Mammary epithelial cell (primary cell): ENCODE measurements at regions not wholly inside any gene's neighbourhood (a gene's known extent, or its start where the extent isn't known, plus 50 kb on each side); places are given as distances from the start of the nearest gene placed in this dataset.

ENCODE experiments used
- EZH2 ChIP-seq: IDR thresholded peaks from 2 replicates; pipeline ENCODE4 v1.6.1; 2012; ENCODE audit warnings: low read length, inconsistent platforms, borderline replicate concordance
- TF ChIP-seq, protein P1 (sequence below), 2 donors: IDR thresholded peaks in 1 of 2; conservative IDR thresholded peaks in 1 of 2; 2 replicates each; pipeline ENCODE4 v1.5.1; 2011 to 2012; ENCODE audit warnings: inconsistent platforms in 2 of 2, low read length in 2 of 2, mild to moderate bottlenecking in 2 of 2, control low read depth in 1 of 2, low read depth in 1 of 2; ENCODE audit not compliant: insufficient read depth in 1 of 2; ENCODE audit errors: extremely low read depth in 1 of 2

DNA sequence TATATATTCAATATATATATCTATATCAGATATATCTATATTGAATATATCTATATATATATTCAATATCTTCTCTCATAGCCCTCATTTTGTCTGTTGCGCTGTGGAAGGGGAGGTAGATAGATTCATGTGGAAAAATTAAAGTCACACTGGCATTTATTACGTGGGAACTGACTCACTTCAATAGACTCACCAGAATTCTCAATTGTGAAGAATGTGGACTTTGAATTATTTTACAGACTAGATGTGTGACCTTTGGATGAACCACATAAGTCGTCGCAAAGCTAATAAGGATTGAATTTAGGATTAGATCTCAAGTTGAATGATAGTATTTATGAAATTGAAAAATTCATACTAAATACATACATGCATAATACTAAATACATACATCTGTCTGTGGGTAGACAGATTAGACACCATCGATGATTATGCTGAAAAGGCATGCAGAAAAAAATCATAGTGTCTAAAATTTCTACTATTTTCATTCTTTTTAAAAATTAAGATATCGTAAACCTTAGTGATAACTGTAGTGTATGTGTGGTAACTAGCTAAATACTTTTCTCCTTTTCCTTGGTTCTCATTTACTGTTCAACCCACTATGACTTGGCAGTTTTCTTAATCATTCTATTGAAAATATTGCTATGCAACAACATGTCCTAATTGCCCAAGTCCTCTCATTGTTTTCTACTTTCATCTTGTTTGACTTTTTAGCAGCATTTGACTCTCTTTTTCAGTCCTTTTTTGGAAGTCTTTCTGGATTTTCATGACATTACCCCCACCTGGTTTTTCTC is 61.8 kb upstream of the A1CF start:
- TF ChIP-seq, protein P1, sequence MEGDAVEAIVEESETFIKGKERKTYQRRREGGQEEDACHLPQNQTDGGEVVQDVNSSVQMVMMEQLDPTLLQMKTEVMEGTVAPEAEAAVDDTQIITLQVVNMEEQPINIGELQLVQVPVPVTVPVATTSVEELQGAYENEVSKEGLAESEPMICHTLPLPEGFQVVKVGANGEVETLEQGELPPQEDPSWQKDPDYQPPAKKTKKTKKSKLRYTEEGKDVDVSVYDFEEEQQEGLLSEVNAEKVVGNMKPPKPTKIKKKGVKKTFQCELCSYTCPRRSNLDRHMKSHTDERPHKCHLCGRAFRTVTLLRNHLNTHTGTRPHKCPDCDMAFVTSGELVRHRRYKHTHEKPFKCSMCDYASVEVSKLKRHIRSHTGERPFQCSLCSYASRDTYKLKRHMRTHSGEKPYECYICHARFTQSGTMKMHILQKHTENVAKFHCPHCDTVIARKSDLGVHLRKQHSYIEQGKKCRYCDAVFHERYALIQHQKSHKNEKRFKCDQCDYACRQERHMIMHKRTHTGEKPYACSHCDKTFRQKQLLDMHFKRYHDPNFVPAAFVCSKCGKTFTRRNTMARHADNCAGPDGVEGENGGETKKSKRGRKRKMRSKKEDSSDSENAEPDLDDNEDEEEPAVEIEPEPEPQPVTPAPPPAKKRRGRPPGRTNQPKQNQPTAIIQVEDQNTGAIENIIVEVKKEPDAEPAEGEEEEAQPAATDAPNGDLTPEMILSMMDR (conservative IDR thresholded peaks at IDR 0.05 in 1 of 2, IDR thresholded peaks at IDR 0.05 in 1 of 2; ENCODE audit: extremely low read depth in 1 of 2, insufficient read depth in 1 of 2, low read depth in 1 of 2, low read length in 2 of 2): no peak
- no peak for TF ChIP-seq EZH2
